DOHH2 (cell line): ENCODE measurements at regions not wholly inside any gene's neighbourhood (a gene's known extent, or its start where the extent isn't known, plus 50 kb on each side); places are given as distances from the start of the nearest gene placed in this dataset.

ENCODE experiments used
- H3F3A ChIP-seq: fragments of 200-600 bp; sonication (generic), shearing (Covaris generic); 2 replicates; pipeline ENCODE4 v1.6.0; 2016; ENCODE audit warnings: antibody characterized with exemption, mild to moderate bottlenecking; ENCODE audit not compliant: control insufficient read depth, insufficient read depth
- H3K27ac ChIP-seq: fragments of 200-600 bp; sonication (generic); 2 replicates; pipeline ENCODE4 v1.5.1; 2014; ENCODE audit warnings: low read depth, mild to moderate bottlenecking, low read length, moderate library complexity
- H3K27me3 ChIP-seq: fragments of 200-600 bp; sonication (generic); 2 replicates; pipeline ENCODE4 v1.6.1; 2014; ENCODE audit warnings: mild to moderate bottlenecking, low read length, mixed read lengths; ENCODE audit not compliant: control insufficient read depth
- H3K36me3 ChIP-seq: fragments of 200-600 bp; sonication (generic); 2 replicates; pipeline ENCODE4 v1.6.1; 2014; ENCODE audit warnings: mild to moderate bottlenecking, low read length, moderate library complexity, mixed read lengths; ENCODE audit not compliant: control insufficient read depth
- H3K4me1 ChIP-seq: fragments of 200-600 bp; sonication (generic); 2 replicates; pipeline ENCODE4 v1.6.1; 2014; ENCODE audit warnings: mild to moderate bottlenecking, low read length, mixed read lengths; ENCODE audit not compliant: control insufficient read depth
- H3K4me2 ChIP-seq: fragments of 200-600 bp; sonication (generic); 2 replicates; pipeline ENCODE4 v1.6.0; 2014; ENCODE audit warnings: mild to moderate bottlenecking, low read length, moderate library complexity
- H3K4me3 ChIP-seq: fragments of 200-600 bp; sonication (generic); 2 replicates; pipeline ENCODE4 v1.5.1; 2014; ENCODE audit warnings: mild to moderate bottlenecking, low read length, mixed read lengths
- H3K79me2 ChIP-seq: fragments of 200-600 bp; sonication (generic); 2 replicates; pipeline ENCODE4 v1.6.1; 2014; ENCODE audit warnings: mild to moderate bottlenecking, low read length, mixed read lengths; ENCODE audit not compliant: control insufficient read depth
- H3K9me2 ChIP-seq: fragments of 200-600 bp; sonication (generic); replicated peaks from 2 replicates; pipeline ENCODE4 v1.6.1; 2014; ENCODE audit warnings: mild to moderate bottlenecking, low read length, mixed read lengths; ENCODE audit not compliant: control insufficient read depth
- H3K9me3 ChIP-seq: fragments of 200-600 bp; sonication (generic); 2 replicates; pipeline ENCODE4 v1.6.1; 2014; ENCODE audit warnings: antibody characterized with exemption, low read length, mixed read lengths; ENCODE audit not compliant: control insufficient read depth, insufficient read depth
- H4K20me1 ChIP-seq: fragments of 200-600 bp; sonication (generic); 2 replicates; pipeline ENCODE4 v1.6.0; 2014; ENCODE audit warnings: low read depth, mild to moderate bottlenecking, antibody characterized with exemption, low read length, moderate library complexity; ENCODE audit not compliant: control insufficient read depth, insufficient read depth
- CTCF ChIP-seq: fragments of 200-600 bp; sonication (generic); IDR thresholded peaks from one replicate; pipeline ENCODE4 v1.5.1; 2014; ENCODE audit warnings: antibody characterized with exemption, mild to moderate bottlenecking, low read depth, low read length; ENCODE audit not compliant: poor library complexity, severe bottlenecking
- EZH2phosphoT487 ChIP-seq: fragments of 200-600 bp; sonication (generic); IDR thresholded peaks from 2 replicates; pipeline ENCODE4 v1.6.1; 2017; ENCODE audit warnings: borderline replicate concordance, mild to moderate bottlenecking, antibody characterized with exemption, low read length, moderate library complexity, mixed read lengths

- Histone ChIP-seq H3K4me3 (no peak overlapping the region), H4K20me1 (no peaks in the 10 kb centered on the region), H3K36me3 (no peaks in the 10 kb centered on the region), H3K9me2 (no peaks in the 10 kb centered on the region), H3K9me3 (no peaks in the 10 kb centered on the region), H3K4me1 (no peaks in the 10 kb centered on the region), H3K27ac (no peak overlapping the region), H3F3A (no peaks in the 10 kb centered on the region), H3K79me2 (no peaks in the 10 kb centered on the region), H3K27me3 (no peaks in the 10 kb centered on the region; the same call in 1 of the 2 replicates), H3K4me2 (no peak overlapping the region)
- TF ChIP-seq EZH2phosphoT487: no peak
- no peak for TF ChIP-seq CTCF
These were observed 99.3 kb downstream of the C1QL2 start for GRCh38 chr2:119059287-119059686.

- Histone ChIP-seq H3K27me3 (no peaks in the 10 kb centered on the region), H3K4me2 (no peak overlapping the region)
These were observed 104.7 kb downstream of the C1QL2 start for GRCh38 chr2:119053700-119054436.

GRCh38 chr2:119051263-119051662, 107.3 kb downstream of the C1QL2 start:
- no peaks in the 10 kb centered on the region for H3K9me2 ChIP-seq
- no peak overlapping the region for H3K4me3 ChIP-seq
- H3K27ac ChIP-seq: no peak overlapping the region
- H3K9me3 ChIP-seq: no peaks in the 10 kb centered on the region
- H3K36me3 ChIP-seq: no peaks in the 10 kb centered on the region
- no peaks in the 10 kb centered on the region for H3K27me3 ChIP-seq
- no peaks in the 10 kb centered on the region for H3K4me1 ChIP-seq
- H3K4me2 ChIP-seq: no peak overlapping the region
- no peak for TF ChIP-seq EZH2phosphoT487
- no peak for TF ChIP-seq CTCF
- H3K79me2 ChIP-seq: no peaks in the 10 kb centered on the region
- H4K20me1 ChIP-seq: no peaks in the 10 kb centered on the region
- no peaks in the 10 kb centered on the region for H3F3A ChIP-seq

More at GRCh38 chr2:119053700-119054436, 104.7 kb downstream of the C1QL2 start:
- Histone ChIP-seq H3K36me3 (no peaks in the 10 kb centered on the region), H3K79me2 (no peaks in the 10 kb centered on the region), H3K4me3 (no peak overlapping the region), H3K4me1 (no peaks in the 10 kb centered on the region), H3K9me3 (no peaks in the 10 kb centered on the region), H3K27ac (no peak overlapping the region), H3K9me2 (no peaks in the 10 kb centered on the region), H4K20me1 (no peaks in the 10 kb centered on the region), H3F3A (no peaks in the 10 kb centered on the region)
- TF ChIP-seq CTCF (no peak), EZH2phosphoT487 (no peak)
